Activated naive CD4-positive, alpha-beta T cell treated with anti-CD3 and anti-CD28 coated beads, Interleukin-2, amount 50 U/mL, for 72 hours (primary cell): ENCODE measurements at regions not wholly inside any gene's neighbourhood (a gene's known extent, or its start where the extent isn't known, plus 50 kb on each side); places are given as distances from the start of the nearest gene placed in this dataset.
"Not testable (repeated sequence)": the region's sequence is repeated elsewhere in the genome, so short reads cannot be mapped to it uniquely, and the experiment has no call there.

Source experiments
- ATAC-seq, 2 donors: fragments of 150-1000 bp; cut with Tn5 transposase; 2 replicates each; pipeline ENCODE4 v1.10.0; 2021; ENCODE audit warnings: mild to moderate bottlenecking in 2 of 2, moderate library complexity in 2 of 2
- DNase-seq, 2 donors: peaks; one replicate each; pipeline ENCODE4 v3.0.0; 2021 to 2022; ENCODE audit warnings: low spot score in 2 of 2
- H3K27ac Mint-ChIP-seq, 2 donors: one replicate each; pipeline ENCODE4 v1.8.0; 2022; ENCODE audit warnings: mild to moderate bottlenecking in 2 of 2, mixed read lengths in 2 of 2
- H3K36me3 Mint-ChIP-seq, 2 donors: one replicate each; pipeline ENCODE4 v1.8.0; 2022; ENCODE audit warnings: mixed read lengths in 2 of 2
- H3K9me3 Mint-ChIP-seq, 2 donors: one replicate each; pipeline ENCODE4 v1.8.0; 2022; ENCODE audit warnings: mixed read lengths in 2 of 2

- Mint-ChIP-seq H3K27ac (no peak overlapping the region), H3K9me3 (no peaks in the 10 kb centered on the region), H3K36me3 (no peaks in the 10 kb centered on the region)
- ATAC-seq: no peak
- DNase-seq: no peak
These were observed 167.4 kb downstream of the QRSL1 start for GRCh38 chr6:106796781-106797180.

- H3K36me3 Mint-ChIP-seq: no peaks in the 10 kb centered on the region
- DNase-seq: no peak
- H3K27ac Mint-ChIP-seq: no peak overlapping the region
- no peak for ATAC-seq
- no peaks in the 10 kb centered on the region for H3K9me3 Mint-ChIP-seq
These were observed 164.8 kb downstream of the QRSL1 start for GRCh38 chr6:106794129-106794528.

GRCh38 chr6:106792536-106793236, 163.3 kb downstream of the QRSL1 start:
- Mint-ChIP-seq H3K9me3 (no peaks in the 10 kb centered on the region), H3K36me3 (no peaks in the 10 kb centered on the region), H3K27ac (no peak overlapping the region)
- ATAC-seq: no peak
- no peak for DNase-seq

GRCh38 chr6:106790935-106791334, 161.6 kb downstream of the QRSL1 start:
- DNase-seq (no peak), ATAC-seq (no peak)
- Mint-ChIP-seq H3K9me3 (no peaks in the 10 kb centered on the region), H3K36me3 (no peaks in the 10 kb centered on the region), H3K27ac (no peak overlapping the region)

GRCh38 chr6:106790149-106790770, 160.9 kb downstream of the QRSL1 start:
- H3K9me3 Mint-ChIP-seq: no peaks in the 10 kb centered on the region
- H3K36me3 Mint-ChIP-seq: no peaks in the 10 kb centered on the region
- no peak for ATAC-seq
- H3K27ac Mint-ChIP-seq: no peak overlapping the region
- DNase-seq: no peak

- DNase-seq (no peak), ATAC-seq (no peak)
- Mint-ChIP-seq H3K9me3 (no peaks in the 10 kb centered on the region), H3K36me3 (no peaks in the 10 kb centered on the region), H3K27ac (no peak overlapping the region)
These were observed 160.2 kb downstream of the QRSL1 start for GRCh38 chr6:106789428-106790148.

- no peaks in the 10 kb centered on the region for H3K9me3 Mint-ChIP-seq
- no peak for DNase-seq
- H3K27ac Mint-ChIP-seq: no peak overlapping the region
- H3K36me3 Mint-ChIP-seq: no peaks in the 10 kb centered on the region
- no peak for ATAC-seq
These were observed 159.4 kb downstream of the QRSL1 start for GRCh38 chr6:106788761-106789160.

- ATAC-seq (peak in 1 of 2 donors; percentile 40), DNase-seq (no peak)
- peaks cover 0 to 4% of the 10 kb centered on the region in 2 donors for H3K9me3 Mint-ChIP-seq
- no peak overlapping the region for H3K27ac Mint-ChIP-seq
- no peaks in the 10 kb centered on the region for H3K36me3 Mint-ChIP-seq
These were observed 158.2 kb downstream of the QRSL1 start for GRCh38 chr6:106787327-106788196.

- no peak for ATAC-seq
- Mint-ChIP-seq H3K36me3 (no peaks in the 10 kb centered on the region), H3K27ac (no peak overlapping the region), H3K9me3 (peaks cover 0 to 4% of the 10 kb centered on the region in 2 donors)
- DNase-seq: no peak
These were observed 155.9 kb downstream of the QRSL1 start for GRCh38 chr6:106785298-106785697.

- Mint-ChIP-seq H3K27ac (no peak overlapping the region), H3K36me3 (peaks cover 0 to 1% of the 10 kb centered on the region in 2 donors), H3K9me3 (peaks cover under 1 to 14% of the 10 kb centered on the region in 2 donors)
- no peak for ATAC-seq
- no peak for DNase-seq
These were observed 154.5 kb downstream of the QRSL1 start for GRCh38 chr6:106783640-106784566.

- peaks cover 0 to 6% of the 10 kb centered on the region in 2 donors for H3K36me3 Mint-ChIP-seq
- ATAC-seq (no peak), DNase-seq (no peak)
- H3K9me3 Mint-ChIP-seq: peaks cover 5 to 19% of the 10 kb centered on the region in 2 donors
- H3K27ac Mint-ChIP-seq: no peak overlapping the region
These were observed 153.3 kb downstream of the QRSL1 start for GRCh38 chr6:106782536-106783285.

- H3K36me3 Mint-ChIP-seq, ATAC-seq, H3K27ac Mint-ChIP-seq, DNase-seq: not testable (repeated sequence)
- H3K9me3 Mint-ChIP-seq: peaks cover 5 to 19% of the 10 kb centered on the region in 2 donors
These were observed 150.2 kb downstream of the QRSL1 start for GRCh38 chr6:106779552-106779951.

GRCh38 chr6:106778943-106779342, 149.6 kb downstream of the QRSL1 start:
- ATAC-seq (no peak), DNase-seq (no peak)
- peaks cover 5 to 19% of the 10 kb centered on the region in 2 donors for H3K9me3 Mint-ChIP-seq
- H3K36me3 Mint-ChIP-seq: peaks cover 0 to 6% of the 10 kb centered on the region in 2 donors
- H3K27ac Mint-ChIP-seq: no peak overlapping the region

- Mint-ChIP-seq H3K27ac (no peak overlapping the region), H3K36me3 (peaks cover 0 to 6% of the 10 kb centered on the region in 2 donors), H3K9me3 (peaks cover 7 to 9% of the 10 kb centered on the region in 2 donors)
- no peak for DNase-seq
- ATAC-seq: no peak
These were observed 144.7 kb downstream of the QRSL1 start for GRCh38 chr6:106773996-106774629.

GRCh38 chr6:106773522-106773921, 144.1 kb downstream of the QRSL1 start:
- H3K9me3 Mint-ChIP-seq: peaks cover under 1 to 5% of the 10 kb centered on the region in 2 donors
- ATAC-seq (no peak), DNase-seq (no peak)
- H3K27ac Mint-ChIP-seq: no peak overlapping the region
- H3K36me3 Mint-ChIP-seq: peaks cover 0 to under 1% of the 10 kb centered on the region in 2 donors
